ENCODE measurements at regions not wholly inside any gene's neighbourhood (a gene's known extent, or its start where the extent isn't known, plus 50 kb on each side); places are given as distances from the start of the nearest gene placed in this dataset.
"Not testable (repeated sequence)": the region's sequence is repeated elsewhere in the genome, so short reads cannot be mapped to it uniquely, and the experiment has no call there.

GRCh38 chr4:160523231-160523630, 1420.4 kb downstream of the RAPGEF2 start:
- no peak for DNase-seq

- no peak for DNase-seq
These were observed 1434.8 kb downstream of the RAPGEF2 start for GRCh38 chr4:160537681-160538080.

GRCh38 chr4:160546201-160546600, 1443.3 kb downstream of the RAPGEF2 start:
- no peak for DNase-seq

GRCh38 chr4:160549951-160550519, 1447.2 kb downstream of the RAPGEF2 start:
- not testable (repeated sequence) for DNase-seq

GRCh38 chr4:160562661-160563060, 1459.8 kb downstream of the RAPGEF2 start:
- no peak for DNase-seq

GRCh38 chr4:160563552-160564282, 1460.8 kb downstream of the RAPGEF2 start:
- DNase-seq: no peak

- DNase-seq: no peak
These were observed 1464.8 kb downstream of the RAPGEF2 start for GRCh38 chr4:160567634-160568033.

- no peak for DNase-seq
These were observed 1467.4 kb downstream of the RAPGEF2 start for GRCh38 chr4:160570271-160570670.

GRCh38 chr4:160574272-160574671, 1471.4 kb downstream of the RAPGEF2 start:
- DNase-seq: not testable (repeated sequence)

- DNase-seq: no peak
These were observed 1477.7 kb downstream of the RAPGEF2 start for GRCh38 chr4:160580581-160580980.

- no peak for DNase-seq
These were observed 1489.4 kb downstream of the RAPGEF2 start for GRCh38 chr4:160592258-160592657.

- DNase-seq: no peak
These were observed 1492.8 kb downstream of the RAPGEF2 start for GRCh38 chr4:160595646-160596045.

GRCh38 chr4:160604541-160604940, 1501.7 kb downstream of the RAPGEF2 start:
- DNase-seq: no peak

- no peak for DNase-seq
These were observed 1508.3 kb downstream of the RAPGEF2 start for GRCh38 chr4:160611181-160611580.

GRCh38 chr4:160631044-160631443, 1528.2 kb downstream of the RAPGEF2 start:
- no peak for DNase-seq

GRCh38 chr4:160652790-160653189, 1511.0 kb downstream of the FSTL5 start:
- DNase-seq: no peak

GRCh38 chr4:160675550-160675949, 1488.2 kb downstream of the FSTL5 start:
- no peak for DNase-seq

- DNase-seq: no peak
These were observed 1478.1 kb downstream of the FSTL5 start for GRCh38 chr4:160685729-160686128.

- DNase-seq: no peak
These were observed 1462.1 kb downstream of the FSTL5 start for GRCh38 chr4:160701671-160702070.

GRCh38 chr4:160709026-160709425, 1454.8 kb downstream of the FSTL5 start:
- DNase-seq: no peak

GRCh38 chr4:160709546-160709945, 1454.3 kb downstream of the FSTL5 start:
- DNase-seq: no peak

- no peak for DNase-seq
These were observed 1447.2 kb downstream of the FSTL5 start for GRCh38 chr4:160716551-160716950.

- DNase-seq: no peak
These were observed 1446.0 kb downstream of the FSTL5 start for GRCh38 chr4:160717848-160718247.

GRCh38 chr4:160724063-160724462, 1439.7 kb downstream of the FSTL5 start:
- no peak for DNase-seq

GRCh38 chr4:160745126-160745525, 1418.7 kb downstream of the FSTL5 start:
- DNase-seq: no peak
